ENCODE measurements at regions not wholly inside any gene's neighbourhood (a gene's known extent, or its start where the extent isn't known, plus 50 kb on each side); places are given as distances from the start of the nearest gene placed in this dataset.

- no peaks in the 10 kb centered on the region for H3K79me1 ChIP-seq (ENCODE audit: low read length)
- no peak overlapping the region for H3K18ac ChIP-seq (ENCODE audit: low read length)
- no peak overlapping the region for H3K56ac ChIP-seq (ENCODE audit: low read length)
- no peak overlapping the region for H3K4me2 ChIP-seq (ENCODE audit: low read length)
- no peak overlapping the region for H2BK15ac ChIP-seq (replicated peaks; ENCODE audit: low read depth)
- no peak overlapping the region for H4K8ac ChIP-seq (ENCODE audit: low read depth, low read length)
- H3K9ac ChIP-seq (ENCODE audit: low read length): no peak overlapping the region
- no peak overlapping the region for H3K27ac ChIP-seq (ENCODE audit: low read depth, low read length)
- H2AK5ac ChIP-seq (ENCODE audit: low read length): no peak overlapping the region
- H3K27me3 ChIP-seq (ENCODE audit: insufficient read depth, low read length, poor library complexity): no peaks in the 10 kb centered on the region
- WGBS (ENCODE audit: extremely low coverage, insufficient coverage, low lambda C conversion rate): no CpG with 5 or more reads among the region's 1 CpG
- DNase-seq: peak; percentile 21
- no peaks in the 10 kb centered on the region for H3K4me1 ChIP-seq (ENCODE audit: control insufficient read depth, low read depth, low read length)
- H3K4ac ChIP-seq (ENCODE audit: low read depth, low read length): no peak overlapping the region
- H3K4me3 ChIP-seq (ENCODE audit: low read length): no peak overlapping the region
- H4K5ac ChIP-seq (ENCODE audit: low read length): no peak overlapping the region
- no peaks in the 10 kb centered on the region for H3K79me2 ChIP-seq (ENCODE audit: control insufficient read depth, insufficient read depth, low read length)
- no peak overlapping the region for H2BK5ac ChIP-seq (ENCODE audit: low read length)
- H2BK120ac ChIP-seq (ENCODE audit: low read depth, low read length): no peak overlapping the region
- no peak overlapping the region for H3K23ac ChIP-seq (ENCODE audit: low read length)
- H3K36me3 ChIP-seq (ENCODE audit: control insufficient read depth, insufficient read depth, low read length): no peaks in the 10 kb centered on the region
Observed at GRCh38 chr2:66032226-66032775, 402.6 kb upstream of the MEIS1 start.

DNA sequence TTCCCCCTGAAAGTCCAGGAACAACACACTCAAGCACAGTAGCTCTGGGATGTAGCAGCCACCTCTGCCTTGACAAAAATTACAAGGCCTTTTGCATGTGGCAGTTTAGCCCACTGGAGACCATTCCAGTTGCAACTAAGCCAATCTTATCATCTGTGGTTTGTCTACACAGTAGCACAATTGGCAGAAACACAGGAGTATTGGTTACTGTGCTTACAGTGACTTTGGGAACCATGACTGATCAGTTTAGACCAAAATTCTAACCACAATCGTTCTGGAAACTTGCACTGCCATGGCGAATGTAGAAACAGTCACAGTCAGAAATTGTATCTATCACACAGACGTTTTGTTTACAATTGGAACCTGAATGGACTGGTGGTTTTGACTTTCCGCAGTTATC lies 403.7 kb upstream of the MEIS1 start:
- Histone ChIP-seq H3K79me2 (ENCODE audit: control insufficient read depth, insufficient read depth, low read length) (no peaks in the 10 kb centered on the region), H3K56ac (ENCODE audit: low read length) (no peak overlapping the region), H2BK5ac (ENCODE audit: low read length) (no peak overlapping the region), H2BK15ac (replicated peaks; ENCODE audit: low read depth) (no peak overlapping the region), H3K4me1 (ENCODE audit: control insufficient read depth, low read depth, low read length) (no peaks in the 10 kb centered on the region), H3K36me3 (ENCODE audit: control insufficient read depth, insufficient read depth, low read length) (no peaks in the 10 kb centered on the region), H3K9ac (ENCODE audit: low read length) (no peak overlapping the region), H4K5ac (ENCODE audit: low read length) (no peak overlapping the region), H2BK120ac (ENCODE audit: low read depth, low read length) (no peak overlapping the region), H3K27ac (ENCODE audit: low read depth, low read length) (no peak overlapping the region), H3K79me1 (ENCODE audit: low read length) (no peaks in the 10 kb centered on the region), H3K4me2 (ENCODE audit: low read length) (no peak overlapping the region), H3K18ac (ENCODE audit: low read length) (no peak overlapping the region), H3K23ac (ENCODE audit: low read length) (no peak overlapping the region), H2AK5ac (ENCODE audit: low read length) (no peak overlapping the region), H4K8ac (ENCODE audit: low read depth, low read length) (no peak overlapping the region), H3K4me3 (ENCODE audit: low read length) (no peak overlapping the region), H3K4ac (ENCODE audit: low read depth, low read length) (no peak overlapping the region), H3K27me3 (ENCODE audit: insufficient read depth, low read length, poor library complexity) (no peaks in the 10 kb centered on the region)
- DNase-seq: no peak
- no CpG with 5 or more reads among the region's 4 CpGs for WGBS (ENCODE audit: extremely low coverage, insufficient coverage, low lambda C conversion rate)

DNA sequence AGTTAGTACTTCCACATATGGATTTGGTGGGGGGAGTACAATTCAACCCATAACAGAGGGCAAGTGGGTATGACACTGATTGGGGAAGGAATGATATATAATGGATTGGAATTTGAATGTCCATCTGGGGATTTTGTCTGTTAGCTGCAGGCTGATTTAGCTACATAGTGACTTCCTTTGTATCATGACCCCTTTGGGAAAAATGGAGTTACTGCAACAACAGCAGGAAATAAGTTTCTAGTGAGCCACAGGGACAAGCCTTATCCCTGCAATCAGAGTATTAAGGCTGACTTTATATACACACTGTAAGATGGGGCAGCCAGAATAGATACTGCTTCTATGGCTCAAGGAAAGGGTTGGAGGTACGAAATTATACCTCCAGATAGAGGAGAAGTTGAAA lies 404.4 kb upstream of the MEIS1 start:
- Histone ChIP-seq H2BK15ac (replicated peaks; ENCODE audit: low read depth) (no peak overlapping the region), H3K4me1 (ENCODE audit: control insufficient read depth, low read depth, low read length) (no peaks in the 10 kb centered on the region), H3K4me2 (ENCODE audit: low read length) (no peak overlapping the region), H3K23ac (ENCODE audit: low read length) (no peak overlapping the region), H3K4ac (ENCODE audit: low read depth, low read length) (no peak overlapping the region), H4K5ac (ENCODE audit: low read length) (no peak overlapping the region), H3K56ac (ENCODE audit: low read length) (no peak overlapping the region), H2AK5ac (ENCODE audit: low read length) (no peak overlapping the region), H3K27ac (ENCODE audit: low read depth, low read length) (no peak overlapping the region), H3K79me1 (ENCODE audit: low read length) (no peaks in the 10 kb centered on the region), H3K36me3 (ENCODE audit: control insufficient read depth, insufficient read depth, low read length) (no peaks in the 10 kb centered on the region), H2BK5ac (ENCODE audit: low read length) (no peak overlapping the region), H2BK120ac (ENCODE audit: low read depth, low read length) (no peak overlapping the region), H3K9ac (ENCODE audit: low read length) (no peak overlapping the region), H3K18ac (ENCODE audit: low read length) (no peak overlapping the region), H4K8ac (ENCODE audit: low read depth, low read length) (no peak overlapping the region), H3K4me3 (ENCODE audit: low read length) (no peak overlapping the region), H3K27me3 (ENCODE audit: insufficient read depth, low read length, poor library complexity) (no peaks in the 10 kb centered on the region), H3K79me2 (ENCODE audit: control insufficient read depth, insufficient read depth, low read length) (no peaks in the 10 kb centered on the region)
- peak; percentile 71 for DNase-seq
- WGBS (ENCODE audit: extremely low coverage, insufficient coverage, low lambda C conversion rate): no CpG with 5 or more reads among the region's 1 CpG

DNA sequence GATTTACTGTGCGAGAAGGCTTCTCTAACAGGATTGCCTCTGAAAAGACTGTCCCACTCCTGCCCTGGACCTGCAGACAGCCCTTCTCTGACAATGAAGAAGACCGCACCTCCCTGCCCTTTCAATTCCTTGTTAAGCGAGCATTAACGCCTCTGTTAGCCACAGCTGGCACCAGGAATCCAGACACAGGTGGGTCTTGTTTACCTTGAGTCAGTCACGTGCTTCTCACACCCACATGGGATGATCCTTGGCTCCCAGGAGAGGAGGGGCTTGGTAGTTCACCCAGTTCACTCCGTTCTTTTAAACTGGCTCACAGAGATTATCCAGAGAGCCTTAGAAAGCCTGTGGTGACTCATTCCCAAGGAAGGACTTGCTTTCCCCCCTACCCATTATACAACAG lies 410.5 kb upstream of the MEIS1 start:
- H3K36me3 ChIP-seq (ENCODE audit: control insufficient read depth, insufficient read depth, low read length): no peaks in the 10 kb centered on the region
- no peak overlapping the region for H3K4me2 ChIP-seq (ENCODE audit: low read length)
- no peak overlapping the region for H3K23ac ChIP-seq (ENCODE audit: low read length)
- no peak overlapping the region for H4K8ac ChIP-seq (ENCODE audit: low read depth, low read length)
- no peak overlapping the region for H4K5ac ChIP-seq (ENCODE audit: low read length)
- H2AK5ac ChIP-seq (ENCODE audit: low read length): no peak overlapping the region
- no peak overlapping the region for H3K9ac ChIP-seq (ENCODE audit: low read length)
- H3K18ac ChIP-seq (ENCODE audit: low read length): no peak overlapping the region
- H3K27me3 ChIP-seq (ENCODE audit: insufficient read depth, low read length, poor library complexity): no peaks in the 10 kb centered on the region
- H2BK15ac ChIP-seq (replicated peaks; ENCODE audit: low read depth): no peak overlapping the region
- H3K56ac ChIP-seq (ENCODE audit: low read length): no peak overlapping the region
- no peak overlapping the region for H2BK5ac ChIP-seq (ENCODE audit: low read length)
- peaks cover 5% of the 10 kb centered on the region for H3K4me1 ChIP-seq (ENCODE audit: control insufficient read depth, low read depth, low read length)
- H2BK120ac ChIP-seq (ENCODE audit: low read depth, low read length): no peak overlapping the region
- no peak overlapping the region for H3K4ac ChIP-seq (ENCODE audit: low read depth, low read length)
- H3K79me1 ChIP-seq (ENCODE audit: low read length): no peaks in the 10 kb centered on the region
- peak; percentile 88 for DNase-seq
- no peaks in the 10 kb centered on the region for H3K79me2 ChIP-seq (ENCODE audit: control insufficient read depth, insufficient read depth, low read length)
- no peak overlapping the region for H3K27ac ChIP-seq (ENCODE audit: low read depth, low read length)
- H3K4me3 ChIP-seq (ENCODE audit: low read length): no peak overlapping the region
- WGBS (ENCODE audit: extremely low coverage, insufficient coverage, low lambda C conversion rate): no CpG with 5 or more reads among the region's 6 CpGs

DNA sequence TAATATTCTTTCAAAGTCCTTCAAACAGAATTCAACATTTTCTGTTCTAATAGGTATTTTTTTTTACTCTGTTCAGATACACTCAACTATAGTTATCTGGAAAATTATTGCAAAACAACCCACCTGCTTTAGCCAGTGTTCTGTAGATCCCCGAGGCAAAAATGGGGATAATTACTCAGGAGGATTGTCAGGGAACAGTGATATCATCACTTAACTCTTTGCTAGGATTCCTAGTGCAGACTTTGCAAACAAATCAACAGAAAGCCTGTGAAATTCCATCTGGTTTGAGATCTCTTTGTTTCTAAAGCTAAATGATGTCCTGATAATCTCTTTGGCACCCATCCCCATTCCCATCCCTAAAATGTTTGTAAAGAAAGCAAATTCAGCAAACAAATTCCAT lies 413.6 kb upstream of the MEIS1 start:
- Histone ChIP-seq H3K79me1 (ENCODE audit: low read length) (no peaks in the 10 kb centered on the region), H3K23ac (ENCODE audit: low read length) (no peak overlapping the region), H4K5ac (ENCODE audit: low read length) (no peak overlapping the region), H4K8ac (ENCODE audit: low read depth, low read length) (no peak overlapping the region), H3K9ac (ENCODE audit: low read length) (no peak overlapping the region), H3K36me3 (ENCODE audit: control insufficient read depth, insufficient read depth, low read length) (no peaks in the 10 kb centered on the region), H3K79me2 (ENCODE audit: control insufficient read depth, insufficient read depth, low read length) (no peaks in the 10 kb centered on the region), H3K56ac (ENCODE audit: low read length) (no peak overlapping the region), H2AK5ac (ENCODE audit: low read length) (no peak overlapping the region), H3K27ac (ENCODE audit: low read depth, low read length) (no peak overlapping the region), H2BK120ac (ENCODE audit: low read depth, low read length) (no peak overlapping the region), H3K4me1 (ENCODE audit: control insufficient read depth, low read depth, low read length) (peaks cover 8% of the 10 kb centered on the region), H3K4me3 (ENCODE audit: low read length) (no peak overlapping the region), H3K4ac (ENCODE audit: low read depth, low read length) (no peak overlapping the region), H2BK15ac (replicated peaks; ENCODE audit: low read depth) (no peak overlapping the region), H3K27me3 (ENCODE audit: insufficient read depth, low read length, poor library complexity) (no peaks in the 10 kb centered on the region), H2BK5ac (ENCODE audit: low read length) (no peak overlapping the region), H3K18ac (ENCODE audit: low read length) (no peak overlapping the region), H3K4me2 (ENCODE audit: low read length) (no peak overlapping the region)
- no CpG with 5 or more reads among the region's 1 CpG for WGBS (ENCODE audit: extremely low coverage, insufficient coverage, low lambda C conversion rate)
- DNase-seq: peak; percentile 94

GRCh38 chr2:66017763-66018162 lies 417.2 kb upstream of the MEIS1 start:
- Histone ChIP-seq H3K23ac (ENCODE audit: low read length) (no peak overlapping the region), H3K4me2 (ENCODE audit: low read length) (no peak overlapping the region), H3K18ac (ENCODE audit: low read length) (no peak overlapping the region), H3K4me3 (ENCODE audit: low read length) (no peak overlapping the region), H3K4ac (ENCODE audit: low read depth, low read length) (no peak overlapping the region), H2BK5ac (ENCODE audit: low read length) (no peak overlapping the region), H3K79me1 (ENCODE audit: low read length) (no peaks in the 10 kb centered on the region), H2AK5ac (ENCODE audit: low read length) (no peak overlapping the region), H2BK120ac (ENCODE audit: low read depth, low read length) (no peak overlapping the region), H4K5ac (ENCODE audit: low read length) (no peak overlapping the region), H3K9ac (ENCODE audit: low read length) (no peak overlapping the region), H3K36me3 (ENCODE audit: control insufficient read depth, insufficient read depth, low read length) (no peaks in the 10 kb centered on the region), H3K27ac (ENCODE audit: low read depth, low read length) (no peak overlapping the region), H3K79me2 (ENCODE audit: control insufficient read depth, insufficient read depth, low read length) (no peaks in the 10 kb centered on the region), H3K56ac (ENCODE audit: low read length) (no peak overlapping the region), H3K4me1 (ENCODE audit: control insufficient read depth, low read depth, low read length) (peaks cover 5% of the 10 kb centered on the region), H3K27me3 (ENCODE audit: insufficient read depth, low read length, poor library complexity) (no peaks in the 10 kb centered on the region), H4K8ac (ENCODE audit: low read depth, low read length) (no peak overlapping the region), H2BK15ac (replicated peaks; ENCODE audit: low read depth) (no peak overlapping the region)
- DNase-seq: no peak
- WGBS (ENCODE audit: extremely low coverage, insufficient coverage, low lambda C conversion rate): no CpG with 5 or more reads among the region's 2 CpGs

Data from mesendoderm (in vitro differentiated cells).